ENCODE measurements at regions not wholly inside any gene's neighbourhood (a gene's known extent, or its start where the extent isn't known, plus 50 kb on each side); places are given as distances from the start of the nearest gene placed in this dataset.
"Not testable (repeated sequence)": the region's sequence is repeated elsewhere in the genome, so short reads cannot be mapped to it uniquely, and the experiment has no call there.

DNA sequence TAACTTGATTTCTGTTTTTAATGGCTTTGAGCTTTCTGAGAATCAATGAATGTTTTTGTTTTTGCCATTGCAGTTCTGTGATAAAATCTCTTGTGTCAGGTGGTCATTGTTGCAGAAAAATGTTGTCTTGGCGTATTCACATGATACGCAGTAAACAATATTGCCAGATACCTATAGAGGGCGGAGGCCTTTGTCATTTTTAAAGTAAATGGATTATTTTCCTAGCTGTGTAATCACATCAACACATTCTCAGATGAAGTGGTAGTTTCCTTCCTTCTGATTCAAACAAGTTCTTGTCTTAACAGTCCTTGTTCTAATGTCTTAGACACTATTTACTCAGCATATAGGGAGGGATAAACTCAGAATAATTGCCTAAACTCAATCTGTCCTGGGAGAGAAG lies 109.9 kb upstream of the DAB2 start:
- DNase-seq (ENCODE audit: low spot score in 2 of 2): no peak
- Histone ChIP-seq H3K4me3 (no peak overlapping the region), H3K27me3 (no peaks in the 10 kb centered on the region), H3K27ac (no peak overlapping the region), H3K36me3 (no peaks in the 10 kb centered on the region), H3K4me1 (no peaks in the 10 kb centered on the region), H3K9me3 (no peaks in the 10 kb centered on the region)
- TF ChIP-seq EP300 (IDR thresholded peaks at IDR 0.05): no peak
- no peak for TF ChIP-seq POLR2AphosphoS5 (IDR thresholded peaks at IDR 0.05)
- TF ChIP-seq POLR2A (IDR thresholded peaks at IDR 0.05): no peak
- no peak for TF ChIP-seq CTCF (IDR thresholded peaks at IDR 0.05)
- 94% methylated on average over 3 of the region's 3 CpGs for WGBS

DNA sequence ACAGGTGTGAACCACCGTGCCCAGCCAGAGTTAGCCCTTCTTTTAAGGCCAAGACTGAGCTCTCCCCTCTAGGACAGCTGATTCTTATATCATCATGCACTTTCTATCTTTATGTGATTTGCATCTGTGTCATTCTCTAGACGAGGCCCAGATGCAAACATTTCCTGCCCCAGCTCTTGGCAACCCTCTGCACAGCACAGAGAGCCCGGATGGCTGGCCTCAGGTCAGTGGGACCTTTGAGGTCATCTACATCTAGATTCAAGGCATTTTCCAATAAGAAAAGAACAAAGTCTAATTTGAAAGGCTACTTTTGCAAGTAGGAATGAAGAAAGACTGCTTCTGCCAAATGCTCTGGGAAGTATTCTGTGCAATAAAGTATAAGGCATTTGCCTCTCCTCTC lies 109.0 kb upstream of the DAB2 start:
- no peaks in the 10 kb centered on the region for H3K4me1 ChIP-seq
- H3K9me3 ChIP-seq: no peaks in the 10 kb centered on the region
- H3K27me3 ChIP-seq: no peaks in the 10 kb centered on the region
- no peak for DNase-seq (ENCODE audit: low spot score in 2 of 2)
- H3K36me3 ChIP-seq: no peaks in the 10 kb centered on the region
- no peak overlapping the region for H3K27ac ChIP-seq
- TF ChIP-seq POLR2AphosphoS5 (IDR thresholded peaks at IDR 0.05) (no peak), CTCF (IDR thresholded peaks at IDR 0.05) (no peak)
- H3K4me3 ChIP-seq: no peak overlapping the region
- WGBS: 59% methylated on average over 3 of the region's 3 CpGs

GRCh38 chr5:39532511-39532910 lies 107.7 kb upstream of the DAB2 start:
- TF ChIP-seq POLR2AphosphoS5 (IDR thresholded peaks at IDR 0.05) (no peak), EP300 (IDR thresholded peaks at IDR 0.05) (no peak), CTCF (IDR thresholded peaks at IDR 0.05) (no peak), POLR2A (IDR thresholded peaks at IDR 0.05) (no peak)
- no peak overlapping the region for H3K27ac ChIP-seq
- no peaks in the 10 kb centered on the region for H3K36me3 ChIP-seq
- no peaks in the 10 kb centered on the region for H3K27me3 ChIP-seq
- no peaks in the 10 kb centered on the region for H3K9me3 ChIP-seq
- no peak overlapping the region for H3K4me3 ChIP-seq
- no peaks in the 10 kb centered on the region for H3K4me1 ChIP-seq
- no peak for DNase-seq (ENCODE audit: low spot score in 2 of 2)

- Histone ChIP-seq H3K4me1 (no peaks in the 10 kb centered on the region), H3K27ac (no peak overlapping the region), H3K36me3 (no peaks in the 10 kb centered on the region), H3K9me3 (no peaks in the 10 kb centered on the region), H3K27me3 (no peaks in the 10 kb centered on the region), H3K4me3 (no peak overlapping the region)
- DNase-seq (ENCODE audit: low spot score in 2 of 2): no peak
- TF ChIP-seq CTCF (IDR thresholded peaks at IDR 0.05) (no peak), EP300 (IDR thresholded peaks at IDR 0.05) (no peak), POLR2AphosphoS5 (IDR thresholded peaks at IDR 0.05) (no peak), POLR2A (IDR thresholded peaks at IDR 0.05) (no peak)
These were observed 106.5 kb upstream of the DAB2 start for GRCh38 chr5:39531306-39531705.

GRCh38 chr5:39526914-39527477 lies 102.2 kb upstream of the DAB2 start:
- 64% methylated on average over 7 of the region's 7 CpGs for WGBS
- TF ChIP-seq CTCF (IDR thresholded peaks at IDR 0.05) (no peak), POLR2AphosphoS5 (IDR thresholded peaks at IDR 0.05) (peak in 2 of 3 donors; percentile 3 to 38)
- Histone ChIP-seq H3K27ac (peak overlapping the region; percentile 63), H3K36me3 (no peaks in the 10 kb centered on the region), H3K9me3 (no peaks in the 10 kb centered on the region), H3K4me1 (no peaks in the 10 kb centered on the region), H3K27me3 (no peaks in the 10 kb centered on the region), H3K4me3 (no peak overlapping the region)
- DNase-seq (ENCODE audit: low spot score in 2 of 2): no peak

DNA sequence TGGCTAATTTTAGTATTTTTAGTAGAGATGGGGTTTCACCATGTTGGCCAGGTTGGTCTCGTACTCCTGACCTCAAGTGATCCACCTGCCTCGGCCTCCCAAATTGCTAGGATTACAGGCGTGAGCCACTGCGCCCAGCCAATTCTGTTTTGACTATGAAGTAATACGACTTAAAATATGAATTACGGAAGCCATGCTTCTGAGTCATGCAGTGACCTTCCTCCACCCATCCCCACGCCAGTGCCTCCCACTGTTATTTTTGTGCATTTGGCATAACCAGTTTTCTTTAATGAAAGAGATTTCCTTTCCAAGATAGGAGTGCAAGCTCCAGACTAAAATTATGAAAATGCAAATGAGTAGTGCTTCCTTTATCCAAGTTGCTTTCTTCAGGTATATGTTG lies 101.0 kb upstream of the DAB2 start:
- not testable (repeated sequence) for H3K4me3 ChIP-seq; H3K9me3 ChIP-seq; H3K4me1 ChIP-seq; H3K27me3 ChIP-seq; H3K36me3 ChIP-seq; H3K27ac ChIP-seq; DNase-seq (ENCODE audit: low spot score in 2 of 2)
- WGBS: 77% methylated on average over 7 of the region's 7 CpGs
